ENCODE measurements at regions not wholly inside any gene's neighbourhood (a gene's known extent, or its start where the extent isn't known, plus 50 kb on each side); places are given as distances from the start of the nearest gene placed in this dataset.

- WGBS (ENCODE audit: insufficient coverage), result no CpG with 5 or more reads among the region's 1 CpG
Observed at GRCh38 chr13:97712770-97713169, 240.7 kb upstream of the IPO5 start.

GRCh38 chr13:97715763-97716162 lies 237.7 kb upstream of the IPO5 start:
- Mint-ChIP-seq H3K4me3 (no peak overlapping the region), H3K9me3 (ENCODE audit: insufficient read depth) (peaks cover 3% of the 10 kb centered on the region), H3K27ac (no peak overlapping the region), H3K4me1 (no peaks in the 10 kb centered on the region), H3K27me3 (no peaks in the 10 kb centered on the region)
- H3K27ac ChIP-seq (ENCODE audit: low read length in 2 of 2), result no peak overlapping the region
- DNase-seq (no peak), ATAC-seq (ENCODE audit: low read depth) (no peak)
- no peak overlapping the region for H3K4me2 ChIP-seq (replicated peaks; ENCODE audit: low read depth, low read length, poor library complexity, severe bottlenecking)
- H3K9ac ChIP-seq (ENCODE audit: low read length), result no peak overlapping the region
- no peaks in the 10 kb centered on the region for H4K20me1 ChIP-seq (ENCODE audit: control insufficient read depth, insufficient read depth, low read length, poor library complexity, severe bottlenecking)
- no peaks in the 10 kb centered on the region for H3K27me3 ChIP-seq (replicated peaks in 1 of 4; ENCODE audit: control extremely low read depth in 1 of 4, control insufficient read depth in 3 of 4, insufficient read depth in 4 of 4, low read length in 3 of 4)
- POLR2A ChIA-PET, result no interaction called here
- no peak for TF ChIP-seq CTCF (IDR thresholded peaks at IDR 0.05)
- TF ChIP-seq EZH2 (IDR thresholded peaks at IDR 0.05; ENCODE audit: borderline replicate concordance, insufficient read depth, low read depth, low read length, poor library complexity, severe bottlenecking), result no peak
- no peaks in the 10 kb centered on the region for H3K79me2 ChIP-seq (ENCODE audit: control insufficient read depth, insufficient read depth, low read length)
- peaks cover 0 to 4% (median 0%) of the 10 kb centered on the region in 3 donors for H3K9me3 ChIP-seq (ENCODE audit: control extremely low read depth in 1 of 3, control insufficient read depth in 2 of 3, insufficient read depth in 1 of 3, low read length in 2 of 3)
- intact Hi-C loops (cut with micrococcal nuclease), result no loop called here
- H3K4me3 ChIP-seq (ENCODE audit: control extremely low read depth in 1 of 5, extremely low read depth in 1 of 5, insufficient read depth in 1 of 5, low read depth in 2 of 5, low read length in 4 of 5), result no peak overlapping the region
- CTCF ChIA-PET, result no interaction called here
- H3K36me3 ChIP-seq (replicated peaks in 1 of 2; ENCODE audit: control extremely low read depth in 1 of 2, control insufficient read depth in 1 of 2, extremely low read depth in 1 of 2, insufficient read depth in 2 of 2, low read length in 1 of 2), result no peaks in the 10 kb centered on the region
- H2AFZ ChIP-seq (ENCODE audit: insufficient read depth, low read depth, low read length, poor library complexity, severe bottlenecking), result no peak overlapping the region
- H3K4me1 ChIP-seq (ENCODE audit: control insufficient read depth in 2 of 2, insufficient read depth in 2 of 2, low read length in 2 of 2), result no peaks in the 10 kb centered on the region

More at GRCh38 chr13:97712770-97713169, 240.7 kb upstream of the IPO5 start:
- no peak overlapping the region for H3K27ac ChIP-seq (ENCODE audit: low read length in 2 of 2)
- ChIA-PET POLR2A (no interaction called here), CTCF (no interaction called here)
- no peaks in the 10 kb centered on the region for H3K79me2 ChIP-seq (ENCODE audit: control insufficient read depth, insufficient read depth, low read length)
- H3K27ac Mint-ChIP-seq, result no peak overlapping the region
- TF ChIP-seq CTCF (IDR thresholded peaks at IDR 0.05), result no peak
- no peak for TF ChIP-seq EZH2 (IDR thresholded peaks at IDR 0.05; ENCODE audit: borderline replicate concordance, insufficient read depth, low read depth, low read length, poor library complexity, severe bottlenecking)
- peaks cover 3% of the 10 kb centered on the region for H3K9me3 Mint-ChIP-seq (ENCODE audit: insufficient read depth)
- no peak overlapping the region for H3K9ac ChIP-seq (ENCODE audit: low read length)
- H3K4me2 ChIP-seq (replicated peaks; ENCODE audit: low read depth, low read length, poor library complexity, severe bottlenecking), result no peak overlapping the region
- no peaks in the 10 kb centered on the region for H4K20me1 ChIP-seq (ENCODE audit: control insufficient read depth, insufficient read depth, low read length, poor library complexity, severe bottlenecking)
- intact Hi-C loops (cut with micrococcal nuclease), result no loop called here
- no peaks in the 10 kb centered on the region for H3K4me1 ChIP-seq (ENCODE audit: control insufficient read depth in 2 of 2, insufficient read depth in 2 of 2, low read length in 2 of 2)
- no peaks in the 10 kb centered on the region for H3K27me3 Mint-ChIP-seq
- ATAC-seq (ENCODE audit: low read depth) (no peak), DNase-seq (no peak)
- no peak overlapping the region for H3K4me3 ChIP-seq (ENCODE audit: control extremely low read depth in 1 of 5, extremely low read depth in 1 of 5, insufficient read depth in 1 of 5, low read depth in 2 of 5, low read length in 4 of 5)
- peaks cover 0 to 4% (median 0%) of the 10 kb centered on the region in 3 donors for H3K9me3 ChIP-seq (ENCODE audit: control extremely low read depth in 1 of 3, control insufficient read depth in 2 of 3, insufficient read depth in 1 of 3, low read length in 2 of 3)
- H3K27me3 ChIP-seq (replicated peaks in 1 of 4; ENCODE audit: control extremely low read depth in 1 of 4, control insufficient read depth in 3 of 4, insufficient read depth in 4 of 4, low read length in 3 of 4), result no peaks in the 10 kb centered on the region
- no peak overlapping the region for H3K4me3 Mint-ChIP-seq
- H3K36me3 ChIP-seq (replicated peaks in 1 of 2; ENCODE audit: control extremely low read depth in 1 of 2, control insufficient read depth in 1 of 2, extremely low read depth in 1 of 2, insufficient read depth in 2 of 2, low read length in 1 of 2), result no peaks in the 10 kb centered on the region
- H3K4me1 Mint-ChIP-seq, result no peaks in the 10 kb centered on the region
- no peak overlapping the region for H2AFZ ChIP-seq (ENCODE audit: insufficient read depth, low read depth, low read length, poor library complexity, severe bottlenecking)

Measured in B cell (primary cell).